HFFc6 (cell line): ENCODE measurements at regions not wholly inside any gene's neighbourhood (a gene's known extent, or its start where the extent isn't known, plus 50 kb on each side); places are given as distances from the start of the nearest gene placed in this dataset.

Experiments
- DNase-seq: peaks from one replicate; pipeline ENCODE4 v3.0.0-alpha.2; 2018
- H3K27ac Mint-ChIP-seq: 2 replicates; pipeline ENCODE4 v1.8.0; 2020; ENCODE audit warnings: mild to moderate bottlenecking, mixed read lengths
- H3K27me3 Mint-ChIP-seq: 2 replicates; pipeline ENCODE4 v1.8.0; 2021; ENCODE audit warnings: mild to moderate bottlenecking, moderate library complexity, mixed read lengths; ENCODE audit not compliant: insufficient read depth
- H3K36me3 Mint-ChIP-seq: 2 replicates; pipeline ENCODE4 v1.8.0; 2021; ENCODE audit warnings: low read depth, mixed read lengths
- H3K4me1 Mint-ChIP-seq: 2 replicates; pipeline ENCODE4 v1.8.0; 2020; ENCODE audit warnings: low read depth, mixed read lengths
- H3K4me3 Mint-ChIP-seq: 2 replicates; pipeline ENCODE4 v1.8.0; 2020; ENCODE audit warnings: mild to moderate bottlenecking, moderate library complexity, mixed read lengths
- H3K9me3 Mint-ChIP-seq: 2 replicates; pipeline ENCODE4 v1.8.0; 2020; ENCODE audit warnings: mild to moderate bottlenecking, mixed read lengths
- CTCF ChIP-seq: fragments of 200-600 bp; sonication (generic); IDR thresholded peaks from 2 replicates; pipeline ENCODE4 v1.5.0; 2021; ENCODE audit warnings: antibody characterized with exemption, mild to moderate bottlenecking

GRCh38 chr5:167831754-167832504, 459.5 kb upstream of the WWC1 start:
- H3K4me1 Mint-ChIP-seq: peaks cover 7% of the 10 kb centered on the region; the same call in 1 of the 2 replicates
- H3K27me3 Mint-ChIP-seq: peaks cover 7% of the 10 kb centered on the region
- no peak for DNase-seq
- H3K9me3 Mint-ChIP-seq: no peaks in the 10 kb centered on the region
- H3K27ac Mint-ChIP-seq: no peak overlapping the region
- TF ChIP-seq CTCF: no peak
- H3K4me3 Mint-ChIP-seq: no peak overlapping the region
- no peaks in the 10 kb centered on the region for H3K36me3 Mint-ChIP-seq

GRCh38 chr5:167832609-167833008, 458.8 kb upstream of the WWC1 start:
- H3K9me3 Mint-ChIP-seq: no peaks in the 10 kb centered on the region
- no peak overlapping the region for H3K27ac Mint-ChIP-seq
- H3K4me1 Mint-ChIP-seq: peaks cover 7% of the 10 kb centered on the region; the same call in 1 of the 2 replicates
- no peak for DNase-seq
- TF ChIP-seq CTCF: no peak
- peaks cover 7% of the 10 kb centered on the region for H3K27me3 Mint-ChIP-seq
- H3K36me3 Mint-ChIP-seq: no peaks in the 10 kb centered on the region
- no peak overlapping the region for H3K4me3 Mint-ChIP-seq

- H3K4me3 Mint-ChIP-seq: no peak overlapping the region
- no peak for DNase-seq
- H3K4me1 Mint-ChIP-seq: peaks cover 7% of the 10 kb centered on the region; the same call in 1 of the 2 replicates
- no peak for TF ChIP-seq CTCF
- no peaks in the 10 kb centered on the region for H3K36me3 Mint-ChIP-seq
- peaks cover 1% of the 10 kb centered on the region for H3K27me3 Mint-ChIP-seq
- H3K9me3 Mint-ChIP-seq: no peaks in the 10 kb centered on the region
- no peak overlapping the region for H3K27ac Mint-ChIP-seq
Measured at GRCh38 chr5:167833456-167833855, 458.0 kb upstream of the WWC1 start.

GRCh38 chr5:167835146-167835545, 456.3 kb upstream of the WWC1 start:
- Mint-ChIP-seq H3K36me3 (no peaks in the 10 kb centered on the region), H3K4me3 (no peak overlapping the region), H3K9me3 (no peaks in the 10 kb centered on the region), H3K4me1 (peaks cover 7% of the 10 kb centered on the region; the same call in 1 of the 2 replicates), H3K27me3 (peaks cover 1% of the 10 kb centered on the region), H3K27ac (no peak overlapping the region)
- no peak for TF ChIP-seq CTCF
- DNase-seq: no peak

GRCh38 chr5:167837127-167837526, 454.3 kb upstream of the WWC1 start:
- no peak for TF ChIP-seq CTCF
- H3K4me1 Mint-ChIP-seq: no peaks in the 10 kb centered on the region
- DNase-seq: no peak
- H3K9me3 Mint-ChIP-seq: no peaks in the 10 kb centered on the region
- H3K36me3 Mint-ChIP-seq: no peaks in the 10 kb centered on the region
- no peak overlapping the region for H3K4me3 Mint-ChIP-seq
- peaks cover 3% of the 10 kb centered on the region for H3K27me3 Mint-ChIP-seq
- no peak overlapping the region for H3K27ac Mint-ChIP-seq
